Posterior vena cava (tissue), 2 donors: ENCODE measurements at regions not wholly inside any gene's neighbourhood (a gene's known extent, or its start where the extent isn't known, plus 50 kb on each side); places are given as distances from the start of the nearest gene placed in this dataset.

Experiments
- DNase-seq: peaks from one replicate; pipeline ENCODE4 v3.0.0-alpha.2; 2020; ENCODE audit warnings: low spot score
- intact Hi-C, 2 donors: fragments of 100-400 bp; cut with DNase I; formaldehyde crosslinking; loops; one replicate each; pipeline versions ENCODE4 v1.14.1 to v1.14.2; 2022 to 2023
- donor health status: DM: yes; HTN: yes; CAD: no.
- donor health status: DM: yes; HTN: yes; CAD: no.

- DNase-seq = no peak
- intact Hi-C loops = no loop called here
These were observed 785.7 kb upstream of the GYPC start for GRCh38 chr2:125870264-125870663.

DNA sequence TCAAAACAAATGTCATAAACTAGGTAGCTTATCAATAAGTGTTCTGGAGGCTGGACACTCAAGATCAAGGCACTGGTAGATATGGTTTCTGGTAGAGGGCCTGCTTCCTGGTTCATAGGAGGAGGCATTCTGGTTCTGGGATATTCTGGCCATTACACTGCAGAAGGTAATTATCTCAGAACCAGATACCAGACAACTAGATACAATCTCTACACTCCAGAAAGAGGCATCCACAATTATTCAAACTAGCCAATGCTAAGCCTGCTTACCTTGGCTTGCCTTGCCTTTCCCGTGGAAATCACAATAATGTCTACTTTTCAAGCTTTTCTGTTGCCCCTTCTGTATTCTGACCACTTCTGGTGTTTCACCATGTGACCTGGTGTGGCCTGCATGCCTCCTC is 785.2 kb upstream of the GYPC start:
- intact Hi-C loops = no loop called here
- no peak for DNase-seq

DNA sequence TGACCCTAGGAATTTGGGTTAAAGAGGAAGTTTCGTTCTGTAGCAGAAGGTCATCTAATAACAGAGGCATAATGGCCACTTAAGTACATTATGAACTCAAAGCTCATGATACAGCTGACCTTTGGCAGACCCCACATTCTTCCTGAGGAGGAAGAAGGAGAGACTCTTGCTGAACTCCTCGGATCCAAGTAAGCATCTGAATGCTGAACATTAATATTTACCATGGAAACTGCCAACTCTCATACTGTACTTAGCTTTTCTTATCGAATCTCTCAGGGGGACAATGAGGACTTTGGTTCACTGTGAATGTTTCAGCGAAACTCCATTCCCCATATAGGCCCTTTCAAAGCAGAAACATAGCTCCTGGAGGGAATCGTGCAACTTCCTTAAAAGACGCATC is 781.4 kb upstream of the GYPC start:
- intact Hi-C loops = no loop called here
- no peak for DNase-seq

DNA sequence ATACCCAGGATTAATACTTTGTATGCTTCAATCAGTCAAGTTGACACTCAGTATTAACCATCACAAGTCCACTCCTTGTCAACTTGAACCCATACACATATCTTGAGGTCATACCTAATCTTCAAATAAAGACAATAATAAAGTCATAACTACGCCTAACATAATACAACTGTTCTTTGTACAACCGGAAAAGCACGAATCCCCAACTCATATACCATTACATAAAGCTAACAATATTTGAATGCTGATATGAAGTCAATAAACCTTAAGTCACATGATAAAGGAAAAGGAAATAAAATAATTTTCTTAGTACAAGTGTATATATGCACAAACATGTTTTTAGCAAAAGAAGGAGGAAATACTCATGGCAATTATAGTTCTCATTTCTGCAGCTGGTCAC is 770.6 kb upstream of the GYPC start:
- intact Hi-C loops = no loop called here
- DNase-seq = no peak

- intact Hi-C loops = no loop called here
These were observed 769.8 kb upstream of the GYPC start for GRCh38 chr2:125886153-125886552.

GRCh38 chr2:125901278-125901677 is 754.7 kb upstream of the GYPC start:
- intact Hi-C loops = no loop called here
- DNase-seq = no peak

More at GRCh38 chr2:125886153-125886552, 769.8 kb upstream of the GYPC start:
- DNase-seq = no peak

DNA sequence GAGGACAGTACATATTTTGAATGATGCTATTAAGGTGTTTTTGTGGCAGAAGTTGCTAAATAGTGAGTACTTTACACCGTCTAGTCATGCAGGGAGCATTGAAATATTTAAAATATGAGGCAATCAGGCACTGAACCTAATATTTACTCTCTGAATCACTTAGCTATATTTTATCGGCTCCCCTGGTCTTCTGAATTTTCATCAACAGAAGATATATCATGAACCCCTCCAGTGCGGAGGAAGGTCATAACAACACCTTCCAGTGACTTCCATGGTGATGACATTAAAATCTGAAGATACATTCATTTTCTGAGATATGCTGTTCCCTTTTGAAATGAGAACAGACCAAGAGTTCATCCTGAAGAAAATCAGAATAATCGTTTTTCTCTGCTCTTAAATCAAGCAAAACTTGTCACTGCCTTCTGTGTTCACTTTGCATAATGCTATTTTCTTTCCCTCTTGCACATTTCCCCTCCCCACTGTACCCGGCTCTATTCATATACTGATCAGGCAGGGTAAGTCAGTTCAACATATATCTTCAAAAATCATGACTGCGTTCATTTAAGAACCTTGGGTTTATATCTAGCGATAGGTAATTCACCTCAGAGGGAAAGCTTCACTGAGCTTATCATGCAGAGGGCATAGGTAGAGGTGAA is 729.9 kb upstream of the GYPC start:
- intact Hi-C loops = no loop called here
- no peak for DNase-seq

GRCh38 chr2:125935559-125935958 is 720.4 kb upstream of the GYPC start:
- no peak for DNase-seq
- intact Hi-C loops = no loop called here

DNA sequence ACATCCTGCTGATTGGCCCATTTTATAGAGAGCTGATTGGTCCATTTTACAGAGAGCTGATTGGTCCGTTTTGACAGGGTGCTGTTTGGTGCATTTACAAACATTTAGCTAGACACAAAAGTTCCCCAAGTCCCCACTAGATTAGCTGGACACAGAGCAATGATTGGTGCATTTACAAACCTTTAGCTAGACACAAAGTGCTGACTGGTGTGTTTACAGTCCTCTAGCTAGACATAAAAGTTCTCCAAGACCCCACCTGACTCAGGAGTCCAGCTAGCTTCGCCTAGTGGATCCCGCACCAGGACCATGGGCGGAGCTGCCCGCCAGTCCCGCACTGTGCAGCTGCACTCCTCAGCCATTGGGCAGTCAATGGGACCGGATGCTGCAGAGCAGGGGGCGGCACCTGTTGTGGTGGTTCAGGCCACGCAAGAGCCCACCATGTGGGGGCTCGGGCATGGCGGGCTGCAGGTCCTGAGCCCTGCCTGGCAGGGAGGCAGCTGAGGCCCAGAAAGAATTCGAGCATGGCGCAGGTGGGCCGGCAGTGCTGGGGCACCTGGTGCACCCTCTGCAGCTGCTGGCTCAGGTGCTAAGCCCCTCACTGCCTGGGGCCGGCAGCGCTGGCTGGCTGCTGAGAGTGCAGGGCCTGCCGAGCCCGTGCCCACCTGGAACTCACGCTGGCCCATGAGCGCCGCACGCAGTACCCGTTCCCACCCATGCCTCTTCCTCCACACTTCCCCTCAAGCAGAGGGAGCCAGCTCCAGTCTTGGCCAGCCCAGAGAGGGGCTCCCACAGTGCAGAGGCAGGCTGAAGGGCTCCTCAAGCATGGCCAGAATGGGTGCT is 713.2 kb upstream of the GYPC start:
- no peak for DNase-seq
- intact Hi-C loops = no loop called here

GRCh38 chr2:125959047-125959446 is 696.9 kb upstream of the GYPC start:
- intact Hi-C loops = no loop called here
- DNase-seq = no peak

DNA sequence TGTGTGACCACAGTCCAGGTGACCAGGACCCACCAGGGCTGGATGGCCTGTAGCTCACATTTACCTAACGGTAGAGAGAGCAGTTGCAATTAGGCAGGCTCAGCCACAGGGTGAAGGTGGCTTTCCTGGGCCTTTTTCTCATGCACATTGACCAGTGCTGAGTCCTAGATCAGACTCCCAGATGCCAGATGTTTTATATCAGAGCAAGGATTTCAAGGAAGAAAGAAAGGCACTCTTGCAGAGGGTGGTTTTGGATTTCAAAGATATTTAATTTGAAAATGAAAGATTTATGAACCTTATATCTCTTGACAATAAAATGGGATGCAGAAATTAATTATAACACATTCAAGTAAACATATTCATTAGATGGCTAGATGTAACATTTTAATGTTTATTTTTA is 694.2 kb upstream of the GYPC start:
- no peak for DNase-seq
- intact Hi-C loops = no loop called here

DNA sequence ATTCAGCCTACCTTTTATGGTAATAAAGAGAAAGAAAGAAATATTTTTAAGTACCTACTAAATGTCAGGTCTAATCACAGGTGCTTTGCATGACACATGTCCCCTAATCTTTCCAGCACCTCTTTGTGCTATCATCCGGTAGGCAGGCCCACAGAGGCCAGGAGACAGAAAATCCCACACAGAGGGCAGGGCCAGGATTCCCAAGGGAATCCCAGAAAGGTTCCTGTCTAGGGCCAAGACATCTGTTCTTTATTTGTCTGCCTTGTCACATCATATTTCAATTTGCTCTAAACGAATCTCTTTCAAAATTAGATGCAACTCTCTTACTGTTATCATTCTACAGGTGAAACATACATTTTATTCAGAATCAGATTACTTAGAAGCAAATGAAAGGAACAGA is 676.1 kb upstream of the GYPC start:
- DNase-seq = no peak
- intact Hi-C loops = no loop called here

GRCh38 chr2:125983364-125983763 is 672.6 kb upstream of the GYPC start:
- intact Hi-C loops = no loop called here
- no peak for DNase-seq

DNA sequence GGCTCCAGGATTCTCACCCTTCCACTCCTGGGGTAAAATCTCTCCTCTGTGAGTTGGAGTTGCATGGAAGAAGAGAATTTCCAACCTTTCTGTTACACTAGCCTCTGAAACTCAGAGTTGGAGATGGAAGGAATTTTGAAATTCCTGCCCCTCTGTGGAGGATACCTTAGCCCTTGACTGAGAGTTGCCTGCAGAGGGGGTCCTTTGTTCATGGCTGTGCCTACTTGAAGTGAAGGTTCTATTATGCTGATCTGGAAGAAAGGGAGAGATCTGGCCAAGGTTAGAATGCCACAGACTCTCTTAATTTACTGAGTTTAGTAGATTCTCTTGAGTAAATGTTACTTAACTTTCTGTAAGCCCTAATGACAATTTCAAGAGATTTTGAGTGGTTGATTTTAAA is 626.6 kb upstream of the GYPC start:
- intact Hi-C loops = no loop called here
- no peak for DNase-seq

- no peak for DNase-seq
- intact Hi-C loops = no loop called here
These were observed 617.1 kb upstream of the GYPC start for GRCh38 chr2:126038861-126039260.

DNA sequence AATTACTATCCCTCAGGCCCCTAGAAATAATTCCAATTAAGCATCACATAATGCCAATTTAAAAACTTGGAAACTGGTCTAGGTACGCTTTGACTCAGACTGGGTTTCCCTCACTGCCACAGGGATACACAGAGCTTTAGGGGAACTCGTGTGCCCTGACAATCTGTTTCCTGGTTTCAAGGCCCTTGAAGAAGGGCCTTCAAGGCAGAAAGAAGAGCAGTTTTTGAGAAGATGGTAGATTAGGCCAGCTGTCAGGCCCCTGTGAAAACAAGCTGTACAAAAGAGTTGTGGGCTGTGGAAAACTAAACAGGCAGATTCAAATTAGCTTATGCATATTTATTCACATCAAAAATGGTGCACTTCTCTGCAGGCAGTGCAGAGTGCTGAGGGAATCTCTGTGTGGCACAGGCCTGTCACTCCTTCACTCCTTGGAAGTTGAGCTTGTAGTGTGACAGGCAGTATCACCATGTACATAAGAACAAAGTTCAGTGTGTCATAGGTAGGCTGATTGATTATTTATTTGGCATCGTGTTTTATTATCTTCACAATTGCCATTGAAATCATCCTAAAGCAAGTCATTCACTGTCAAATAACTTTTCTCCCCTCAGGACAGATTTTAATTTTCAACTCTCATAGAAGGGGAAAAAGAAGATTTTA is 614.4 kb upstream of the GYPC start:
- no peak for DNase-seq
- intact Hi-C loops = no loop called here

DNA sequence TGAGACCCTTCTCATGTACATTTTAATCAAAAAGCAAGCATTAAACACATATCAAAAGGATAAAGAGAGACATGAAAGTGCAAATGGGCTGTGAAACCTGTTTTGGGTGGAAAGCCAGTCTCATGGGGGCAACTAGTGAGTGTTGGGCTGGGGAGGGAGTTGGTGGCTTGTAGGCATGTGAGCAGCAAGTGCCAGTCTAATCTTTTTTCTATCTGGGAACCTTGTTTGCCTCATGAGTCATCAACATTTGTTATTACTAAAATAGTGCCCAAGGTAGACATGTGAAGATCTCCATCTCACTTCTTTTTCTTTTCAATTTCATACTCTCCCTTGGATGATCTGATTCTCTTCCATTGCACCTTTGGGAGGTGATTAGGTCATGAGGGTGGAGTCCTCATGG is 613.9 kb upstream of the GYPC start:
- intact Hi-C loops = no loop called here
- DNase-seq = no peak

- DNase-seq = no peak
- intact Hi-C loops = no loop called here
These were observed 607.2 kb upstream of the GYPC start for GRCh38 chr2:126048719-126049118.

DNA sequence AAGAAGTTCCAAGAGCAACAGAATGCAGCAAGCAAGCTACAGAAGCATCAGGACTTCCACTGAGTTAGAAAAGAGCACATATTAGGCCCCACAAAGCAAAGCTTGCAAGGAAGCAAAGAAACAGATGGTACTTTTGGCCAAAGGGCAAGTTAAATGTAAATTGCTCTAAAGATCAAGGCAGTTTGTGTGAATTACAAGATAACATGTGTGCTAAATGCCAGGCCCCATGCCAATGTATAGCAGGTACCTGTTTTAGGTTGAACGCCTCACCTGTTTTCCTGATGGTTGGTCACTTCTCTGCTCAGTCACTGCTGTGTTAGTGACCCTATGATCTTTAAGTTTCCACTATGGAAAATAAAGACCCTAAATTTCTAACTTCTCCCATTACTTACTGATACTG is 606.5 kb upstream of the GYPC start:
- intact Hi-C loops = no loop called here
- DNase-seq = no peak

DNA sequence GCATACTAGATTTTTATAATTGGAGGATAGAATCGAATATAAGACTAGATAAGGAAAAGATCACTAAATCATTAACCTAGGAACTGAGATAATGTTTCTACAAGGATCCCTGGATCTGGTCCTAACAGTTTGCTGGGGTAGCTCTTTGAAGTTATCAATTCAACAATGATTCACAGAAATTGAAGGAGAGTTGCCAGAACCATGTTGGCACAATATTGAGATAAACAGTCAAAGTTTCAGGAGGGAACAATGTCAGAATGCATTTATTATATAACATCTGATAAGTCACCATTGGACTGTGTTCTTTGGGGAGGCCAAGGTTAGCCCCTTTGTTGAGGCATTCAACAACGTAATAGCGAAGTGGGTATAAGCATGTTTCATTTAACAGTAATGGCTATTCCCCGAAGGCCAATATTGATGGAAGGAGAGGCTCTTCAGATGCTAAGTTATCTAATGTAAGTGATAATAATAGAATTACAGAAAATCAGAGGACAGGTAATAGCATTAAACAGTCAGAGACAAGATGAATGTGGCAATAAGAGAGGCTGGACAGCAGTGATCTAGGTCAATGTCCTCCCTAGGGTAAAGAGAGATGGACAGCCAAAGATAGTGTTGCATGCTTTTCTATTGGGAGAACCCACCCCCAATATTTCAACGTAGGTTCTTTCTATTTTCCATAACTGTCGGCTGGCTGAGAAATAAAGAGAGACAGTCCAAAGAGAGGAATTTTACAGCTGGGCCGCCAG is 604.8 kb upstream of the GYPC start:
- DNase-seq = no peak
- intact Hi-C loops = loop anchor here in 1 of 2 donors (5.0 kb wide), 1 partner anchor 716 kb away; no protein-coding TSS in a partner anchor
